ENCODE measurements at regions not wholly inside any gene's neighbourhood (a gene's known extent, or its start where the extent isn't known, plus 50 kb on each side); places are given as distances from the start of the nearest gene placed in this dataset.

DNA sequence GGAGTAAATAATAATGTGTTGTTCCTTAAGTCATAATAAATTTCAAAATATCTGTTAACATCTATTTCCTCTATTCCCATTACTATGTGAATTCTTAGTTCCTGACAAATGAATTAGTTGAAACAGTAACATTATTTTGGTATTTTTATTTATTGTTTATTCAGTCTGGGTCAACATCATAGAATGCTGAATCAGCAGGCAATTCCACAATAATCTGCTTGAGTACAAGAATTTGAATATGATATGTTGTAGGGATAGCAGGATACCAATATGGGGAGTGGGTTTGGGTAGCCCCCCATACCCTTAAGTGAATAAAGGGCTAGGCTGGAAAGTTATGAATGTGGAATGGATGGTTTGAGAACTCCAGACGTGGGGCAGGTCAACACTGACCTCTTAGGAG lies 373.2 kb upstream of the CHD6 start:
- no peaks in the 10 kb centered on the region for H3K4me1 ChIP-seq
- H3K27ac ChIP-seq = no peak overlapping the region
- DNase-seq = no peak
- no peak overlapping the region for H3K4me3 ChIP-seq
- H3K9me3 ChIP-seq = no peaks in the 10 kb centered on the region
- H3K27me3 ChIP-seq = peaks cover 3% of the 10 kb centered on the region
- 20 to 38% methylated on average over 1 of the region's 1 CpG for WGBS, 2 donors (ENCODE audit: low coverage in 1 of 2)
- intact Hi-C loops (cut with DNase I; ENCODE audit: low total_unique reads) = no loop called here
- in situ Hi-C loops (cut with MboI; ENCODE audit: low pct_ligation_motif_present in 1 of 4, low pct_unique_long_range_greater_than_20kb in 1 of 4, low sequenced_read_pairs in 3 of 4) = no loop called here
- TF ChIP-seq, protein P1, sequence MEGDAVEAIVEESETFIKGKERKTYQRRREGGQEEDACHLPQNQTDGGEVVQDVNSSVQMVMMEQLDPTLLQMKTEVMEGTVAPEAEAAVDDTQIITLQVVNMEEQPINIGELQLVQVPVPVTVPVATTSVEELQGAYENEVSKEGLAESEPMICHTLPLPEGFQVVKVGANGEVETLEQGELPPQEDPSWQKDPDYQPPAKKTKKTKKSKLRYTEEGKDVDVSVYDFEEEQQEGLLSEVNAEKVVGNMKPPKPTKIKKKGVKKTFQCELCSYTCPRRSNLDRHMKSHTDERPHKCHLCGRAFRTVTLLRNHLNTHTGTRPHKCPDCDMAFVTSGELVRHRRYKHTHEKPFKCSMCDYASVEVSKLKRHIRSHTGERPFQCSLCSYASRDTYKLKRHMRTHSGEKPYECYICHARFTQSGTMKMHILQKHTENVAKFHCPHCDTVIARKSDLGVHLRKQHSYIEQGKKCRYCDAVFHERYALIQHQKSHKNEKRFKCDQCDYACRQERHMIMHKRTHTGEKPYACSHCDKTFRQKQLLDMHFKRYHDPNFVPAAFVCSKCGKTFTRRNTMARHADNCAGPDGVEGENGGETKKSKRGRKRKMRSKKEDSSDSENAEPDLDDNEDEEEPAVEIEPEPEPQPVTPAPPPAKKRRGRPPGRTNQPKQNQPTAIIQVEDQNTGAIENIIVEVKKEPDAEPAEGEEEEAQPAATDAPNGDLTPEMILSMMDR (IDR thresholded peaks at IDR 0.05) = no peak
- TF ChIP-seq POLR2AphosphoS5 (IDR thresholded peaks at IDR 0.05) (no peak), EP300 (IDR thresholded peaks at IDR 0.05; ENCODE audit: low read depth) (no peak), POLR2A (IDR thresholded peaks at IDR 0.05) (no peak)
- no peaks in the 10 kb centered on the region for H3K36me3 ChIP-seq

DNA sequence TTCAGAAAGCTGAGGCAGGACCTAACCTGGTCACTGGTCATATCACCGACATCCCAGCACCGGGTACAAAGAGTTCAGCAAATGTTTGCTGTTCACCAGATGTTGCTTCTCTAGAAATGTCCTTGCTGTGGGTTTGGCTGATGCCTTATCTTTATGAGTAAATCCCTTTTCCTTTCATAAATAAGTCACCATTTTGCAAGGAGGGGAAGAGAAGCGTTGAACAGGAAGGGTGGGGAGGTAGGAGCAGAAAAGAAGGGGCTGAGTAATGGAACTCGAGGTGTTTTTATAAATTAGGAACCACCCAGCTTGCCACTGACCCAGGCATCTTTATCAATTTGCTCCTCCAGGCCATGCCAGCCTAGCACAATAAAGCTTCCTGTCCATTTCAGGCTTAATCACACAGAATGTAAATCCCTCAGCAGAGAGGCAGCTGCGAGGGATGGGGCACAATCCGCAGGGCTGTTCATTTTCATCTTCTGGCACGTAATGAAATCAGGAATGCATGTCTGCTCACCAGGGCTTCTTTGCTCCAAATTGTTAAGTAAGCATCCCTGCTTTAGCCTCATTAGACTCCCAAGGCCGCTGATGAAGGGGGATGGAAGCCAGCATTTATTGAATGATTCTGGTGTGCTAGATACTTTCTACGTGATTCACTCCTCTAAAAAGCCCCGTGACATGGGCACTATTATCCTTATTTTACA lies 371.9 kb upstream of the CHD6 start:
- Histone ChIP-seq H3K4me3 (no peak overlapping the region), H3K9me3 (no peaks in the 10 kb centered on the region), H3K4me1 (no peaks in the 10 kb centered on the region), H3K36me3 (no peaks in the 10 kb centered on the region), H3K27ac (no peak overlapping the region), H3K27me3 (peaks cover 3% of the 10 kb centered on the region)
- DNase-seq = no peak
- intact Hi-C loops (cut with DNase I; ENCODE audit: low total_unique reads) = no loop called here
- in situ Hi-C loops (cut with MboI; ENCODE audit: low pct_ligation_motif_present in 1 of 4, low pct_unique_long_range_greater_than_20kb in 1 of 4, low sequenced_read_pairs in 3 of 4) = no loop called here
- TF ChIP-seq POLR2A (IDR thresholded peaks at IDR 0.05) (no peak), EP300 (IDR thresholded peaks at IDR 0.05; ENCODE audit: low read depth) (no peak), POLR2AphosphoS5 (IDR thresholded peaks at IDR 0.05) (no peak)
- TF ChIP-seq, protein P1 (IDR thresholded peaks at IDR 0.05) = no peak
- 34 to 38% methylated on average over 9 to 10 of the region's 10 CpGs for WGBS, 2 donors (ENCODE audit: low coverage in 1 of 2)

DNA sequence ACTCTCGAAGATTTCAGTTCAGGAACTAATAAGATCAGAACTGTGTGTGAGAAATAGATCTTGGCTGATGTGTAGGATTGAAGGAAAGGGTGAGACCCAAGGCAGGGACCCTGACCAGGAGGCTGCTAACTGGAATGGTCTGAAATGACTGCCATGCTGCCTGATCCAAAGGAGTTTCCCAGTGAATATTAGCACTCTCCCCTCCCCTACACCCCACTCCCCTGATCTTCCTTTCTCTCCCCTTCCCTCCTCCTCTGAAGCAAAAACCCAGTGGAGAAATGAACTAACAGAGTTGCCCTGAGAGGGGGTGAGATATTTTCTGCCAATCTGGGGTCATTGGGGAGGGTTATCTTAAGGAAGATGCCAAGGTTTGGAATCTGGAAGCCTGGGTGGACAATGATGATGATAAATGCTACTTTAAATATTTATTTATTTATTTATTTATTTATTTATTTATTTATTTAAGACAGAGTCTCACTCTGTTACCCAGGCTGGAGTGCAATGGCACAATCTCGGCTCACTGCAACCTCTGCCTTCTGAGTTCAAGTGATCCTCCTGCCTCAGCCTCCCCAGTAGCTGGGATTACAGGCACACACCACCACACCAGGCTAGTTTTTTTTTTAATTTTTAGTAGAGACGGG lies 371.0 kb upstream of the CHD6 start:
- no peaks in the 10 kb centered on the region for H3K36me3 ChIP-seq
- TF ChIP-seq, protein P1 (IDR thresholded peaks at IDR 0.05) = no peak
- no peak for TF ChIP-seq EP300 (IDR thresholded peaks at IDR 0.05; ENCODE audit: low read depth)
- no peak for TF ChIP-seq POLR2AphosphoS5 (IDR thresholded peaks at IDR 0.05)
- TF ChIP-seq POLR2A (IDR thresholded peaks at IDR 0.05) = no peak
- no peaks in the 10 kb centered on the region for H3K9me3 ChIP-seq
- in situ Hi-C loops (cut with MboI; ENCODE audit: low pct_ligation_motif_present in 1 of 4, low pct_unique_long_range_greater_than_20kb in 1 of 4, low sequenced_read_pairs in 3 of 4) (no loop called here), intact Hi-C loops (cut with DNase I; ENCODE audit: low total_unique reads) (no loop called here)
- no peak for DNase-seq
- no peak overlapping the region for H3K27ac ChIP-seq
- peaks cover 3% of the 10 kb centered on the region for H3K27me3 ChIP-seq
- 69 to 73% methylated on average over 3 of the region's 3 CpGs for WGBS, 2 donors (ENCODE audit: low coverage in 1 of 2)
- no peak overlapping the region for H3K4me3 ChIP-seq
- no peaks in the 10 kb centered on the region for H3K4me1 ChIP-seq

DNA sequence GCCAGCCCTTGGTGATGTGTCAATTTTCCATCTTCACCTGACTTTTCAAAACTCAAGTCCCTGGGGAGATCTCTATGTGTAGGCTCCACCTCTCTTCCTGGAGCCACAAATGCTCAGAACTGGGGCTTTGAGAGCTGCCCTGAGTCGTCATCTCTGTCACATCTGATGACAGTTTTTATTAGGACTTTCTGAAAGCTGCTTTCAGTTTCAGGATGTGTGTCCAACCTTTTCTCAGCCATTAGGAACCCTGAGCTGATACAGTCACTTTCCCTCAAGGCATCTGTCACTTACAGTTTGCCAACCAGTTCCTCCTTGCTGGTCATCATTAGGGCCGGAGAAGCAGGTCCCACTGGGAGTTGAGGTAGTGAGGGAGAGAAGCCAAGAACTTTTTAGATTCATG lies 365.9 kb upstream of the CHD6 start:
- no peak for DNase-seq
- intact Hi-C loops (cut with DNase I; ENCODE audit: low total_unique reads) = no loop called here
- Histone ChIP-seq H3K4me1 (no peaks in the 10 kb centered on the region), H3K9me3 (no peaks in the 10 kb centered on the region), H3K36me3 (no peaks in the 10 kb centered on the region), H3K27ac (no peak overlapping the region), H3K27me3 (no peaks in the 10 kb centered on the region), H3K4me3 (no peak overlapping the region)
- 45% methylated on average over 2 of the region's 2 CpGs; no CpG with 5 or more reads in 1 of the 2 donors for WGBS, 2 donors (ENCODE audit: low coverage in 1 of 2)
- in situ Hi-C loops (cut with MboI; ENCODE audit: low pct_ligation_motif_present in 1 of 4, low pct_unique_long_range_greater_than_20kb in 1 of 4, low sequenced_read_pairs in 3 of 4) = no loop called here
- no peak for TF ChIP-seq EP300 (IDR thresholded peaks at IDR 0.05; ENCODE audit: low read depth)
- TF ChIP-seq, protein P1 (IDR thresholded peaks at IDR 0.05) = no peak
- no peak for TF ChIP-seq POLR2A (IDR thresholded peaks at IDR 0.05)
- TF ChIP-seq POLR2AphosphoS5 (IDR thresholded peaks at IDR 0.05) = no peak
